GM21390 (cell line): ENCODE measurements at regions not wholly inside any gene's neighbourhood (a gene's known extent, or its start where the extent isn't known, plus 50 kb on each side); places are given as distances from the start of the nearest gene placed in this dataset.

Source experiments
- ATAC-seq: cut with Tn5 transposase; IDR thresholded peaks from one replicate; pipeline ENCODE4 v1.9.1; 2021; ENCODE audit not compliant: unreplicated experiment

DNA sequence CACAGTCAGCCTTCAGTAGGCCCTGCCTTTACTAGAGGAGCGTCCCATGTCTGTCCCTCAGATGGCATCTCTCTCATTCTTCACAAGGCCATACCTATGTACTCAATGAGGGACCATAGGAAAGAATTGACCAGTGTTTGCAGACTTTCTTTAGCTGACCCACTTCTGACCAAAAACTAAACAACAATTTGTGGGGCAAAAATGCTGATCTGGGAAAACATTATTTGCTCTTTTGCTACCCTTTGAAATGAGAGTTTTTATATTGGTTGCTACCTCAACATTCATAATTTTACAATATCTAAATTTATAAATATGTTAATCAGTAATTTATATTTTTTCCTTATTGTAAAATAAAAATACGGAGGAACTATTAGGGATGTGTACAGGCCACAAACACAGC lies 539.4 kb upstream of the GJE1 start:
- ATAC-seq, result no peak

DNA sequence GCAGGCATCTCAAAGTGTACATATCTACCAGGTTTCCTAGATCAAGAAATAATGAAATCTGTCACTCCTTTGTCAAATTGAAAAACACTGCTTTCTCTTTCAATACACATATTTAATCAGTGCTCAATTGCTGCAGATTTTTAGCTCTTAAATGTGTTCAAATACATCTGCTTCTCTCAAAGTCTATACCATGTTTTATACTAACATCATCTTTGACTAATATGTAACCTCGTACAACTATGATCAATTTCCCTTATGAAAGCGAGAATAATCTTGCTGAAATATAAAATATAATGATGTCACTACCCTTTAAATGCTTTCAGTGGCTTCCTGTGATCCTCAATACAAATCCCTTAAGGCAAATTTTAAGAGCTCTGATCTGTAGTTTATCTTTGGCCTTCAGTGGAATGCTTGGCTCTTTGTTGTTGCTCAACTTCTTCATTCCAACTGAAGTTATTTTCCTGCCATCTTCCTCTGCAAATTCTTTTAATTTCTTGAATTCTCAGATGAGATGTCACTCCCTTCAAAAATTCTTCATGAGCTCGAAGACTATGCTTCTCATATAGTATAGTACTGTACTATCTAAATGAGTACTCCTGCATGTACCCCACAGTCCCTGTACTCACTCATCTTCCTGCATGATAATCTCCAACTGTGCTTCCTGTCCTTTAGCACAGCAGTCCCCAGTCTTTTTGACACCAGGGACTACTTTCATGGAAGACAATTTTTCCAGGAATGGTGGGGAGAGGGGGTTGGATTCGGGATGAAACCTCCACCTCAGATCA lies 545.1 kb upstream of the GJE1 start:
- no peak for ATAC-seq

DNA sequence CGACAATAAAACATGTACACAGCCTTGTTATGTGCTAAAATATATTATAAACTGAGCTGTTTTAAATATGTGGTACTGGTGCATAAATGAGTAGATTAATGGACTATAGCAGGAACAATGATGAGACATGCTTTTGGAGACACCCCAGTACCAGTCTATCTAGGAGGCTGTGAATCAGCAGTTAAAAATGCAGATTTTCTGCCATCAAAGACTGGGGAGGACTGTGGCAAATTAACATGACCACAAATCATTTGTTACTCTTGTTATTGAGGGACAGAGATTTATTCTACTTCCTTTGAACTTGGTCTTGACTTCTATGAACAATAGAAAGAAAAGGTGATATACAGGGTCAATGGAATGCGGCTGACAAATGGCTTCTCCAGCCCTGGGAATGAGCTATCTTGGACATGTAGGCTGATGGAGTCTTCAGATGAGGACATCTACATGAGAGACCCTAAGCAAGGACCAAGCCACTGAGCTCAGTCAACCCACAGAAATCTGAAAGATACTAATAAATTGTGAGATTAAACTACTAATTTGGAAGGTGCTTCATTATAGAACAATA lies 551.7 kb upstream of the GJE1 start:
- no peak for ATAC-seq

DNA sequence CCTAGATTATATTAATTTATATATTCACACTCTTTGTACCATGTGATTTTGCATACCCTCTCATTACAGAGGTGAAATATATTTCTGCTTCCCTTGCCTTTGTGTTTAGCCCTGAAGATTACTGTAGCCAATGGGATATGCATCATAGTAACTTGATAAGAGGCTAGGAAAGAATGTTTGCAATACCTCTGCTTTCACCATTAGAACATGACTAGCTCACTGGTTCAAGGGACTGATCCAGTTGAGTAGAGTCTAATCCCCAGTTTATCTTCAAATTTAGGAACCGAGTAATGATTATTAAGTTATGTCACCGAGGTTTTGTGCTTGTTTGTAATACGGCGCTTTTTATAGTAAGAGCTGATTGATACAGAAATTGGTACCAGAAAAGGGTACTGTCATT lies 552.6 kb upstream of the GJE1 start:
- no peak for ATAC-seq

DNA sequence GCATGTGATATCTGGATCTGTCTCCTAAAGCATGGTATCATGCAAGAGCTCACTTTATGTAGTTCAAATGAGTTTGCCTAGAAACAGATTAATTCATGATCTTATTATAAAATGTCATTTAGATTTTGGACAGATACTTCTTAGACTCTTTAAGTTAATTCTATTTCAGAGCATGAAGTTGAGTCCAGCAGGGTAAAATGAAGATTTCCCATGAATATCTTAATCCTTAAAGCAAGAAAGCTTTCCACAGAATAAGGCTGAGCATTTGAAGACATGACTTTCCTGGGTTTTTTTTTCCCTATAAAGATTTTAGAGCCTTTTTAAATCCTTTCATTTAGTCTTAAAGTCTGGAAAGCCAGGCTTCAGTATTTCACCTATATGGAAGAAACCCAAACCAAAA lies 556.0 kb upstream of the GJE1 start:
- ATAC-seq, result no peak

DNA sequence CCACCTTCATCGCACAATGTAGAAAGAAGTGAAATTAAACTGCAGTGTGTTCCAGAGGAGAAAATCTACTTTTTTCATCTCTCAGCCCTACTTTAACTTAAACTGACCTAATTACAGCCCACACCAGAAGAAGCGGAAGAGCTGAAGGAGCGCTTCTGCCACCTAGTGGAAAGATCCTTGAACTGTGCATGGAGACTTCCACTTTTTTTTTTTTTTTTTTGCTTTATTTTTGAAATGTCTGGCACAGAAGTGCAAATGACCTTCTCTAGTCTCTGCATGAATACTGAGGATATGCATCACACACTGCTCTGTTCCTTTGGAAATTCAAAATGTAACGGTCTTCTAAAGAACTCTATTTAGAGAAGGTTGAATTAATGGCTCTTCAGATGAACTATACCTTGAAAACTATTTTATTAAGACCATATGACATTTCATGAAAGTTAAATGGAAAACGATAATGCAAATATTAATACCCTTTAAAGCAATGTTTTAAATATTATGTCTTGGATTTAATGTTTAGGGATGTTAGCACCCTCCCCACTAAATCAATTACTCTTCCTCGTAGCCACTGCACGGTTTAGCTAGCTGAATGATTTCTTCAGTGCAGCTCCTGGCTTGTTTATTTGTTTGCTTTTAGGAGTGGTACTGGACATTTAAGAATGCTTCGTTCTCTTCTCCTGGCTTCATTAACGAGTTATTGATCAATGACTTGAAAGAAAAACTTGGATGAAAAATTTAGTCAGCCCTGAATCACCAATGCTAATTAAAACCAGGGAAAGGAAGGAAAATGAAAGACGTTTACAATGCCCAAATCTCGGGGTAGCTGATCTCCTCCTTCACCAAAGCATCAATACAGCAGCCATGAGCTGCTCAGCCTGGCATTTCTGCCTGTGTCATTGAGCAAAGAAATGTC lies 569.6 kb upstream of the GJE1 start:
- ATAC-seq, result peak; percentile 94

- peak; percentile 27 for ATAC-seq
These were observed 570.4 kb upstream of the GJE1 start for GRCh38 chr6:141562186-141562811.

DNA sequence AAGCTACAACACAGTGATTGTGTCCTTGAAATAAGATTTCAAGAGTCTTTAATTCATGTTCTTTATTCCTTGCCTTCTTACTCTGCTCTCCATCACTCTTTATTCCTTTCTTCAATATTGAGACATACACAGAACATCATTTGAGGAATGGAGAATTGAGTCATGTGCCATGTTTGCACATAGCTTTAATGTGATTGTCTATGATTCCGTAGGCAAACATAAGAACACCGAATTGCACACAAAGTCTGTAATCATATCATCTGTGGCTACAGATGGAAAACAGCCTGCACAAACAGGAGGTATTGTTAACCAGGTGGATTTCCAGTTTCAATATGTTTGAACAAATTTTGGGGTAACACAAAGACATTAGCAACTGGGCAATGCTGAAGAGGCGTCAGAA lies 571.6 kb upstream of the GJE1 start:
- ATAC-seq, result no peak

GRCh38 chr6:141552463-141552862 lies 580.3 kb upstream of the GJE1 start:
- ATAC-seq, result peak; percentile 64

- no peak for ATAC-seq
These were observed 580.7 kb upstream of the GJE1 start for GRCh38 chr6:141552031-141552430.

DNA sequence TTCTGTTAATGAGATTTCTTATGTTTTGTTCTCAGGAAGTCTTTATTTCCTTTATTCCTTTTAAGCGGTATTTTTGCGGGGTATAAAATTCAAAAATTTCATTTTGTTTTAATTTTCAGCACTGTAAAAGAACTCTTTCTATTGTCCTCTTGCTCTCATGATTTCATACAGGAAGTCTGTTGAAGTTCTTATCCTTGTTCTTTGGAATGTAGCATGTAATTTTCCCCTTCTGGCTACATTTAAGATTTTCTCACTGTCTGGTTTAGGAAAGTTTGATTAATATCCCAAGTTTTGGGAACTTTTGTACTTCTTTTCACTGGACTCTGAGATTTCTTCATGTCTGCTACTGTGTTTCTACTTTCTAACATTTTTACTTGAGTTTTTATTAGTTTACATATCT lies 581.4 kb upstream of the GJE1 start:
- ATAC-seq, result no peak

GRCh38 chr6:141550471-141550870 lies 582.3 kb upstream of the GJE1 start:
- ATAC-seq, result no peak

- ATAC-seq, result no peak
These were observed 583.8 kb upstream of the GJE1 start for GRCh38 chr6:141548966-141549365.

DNA sequence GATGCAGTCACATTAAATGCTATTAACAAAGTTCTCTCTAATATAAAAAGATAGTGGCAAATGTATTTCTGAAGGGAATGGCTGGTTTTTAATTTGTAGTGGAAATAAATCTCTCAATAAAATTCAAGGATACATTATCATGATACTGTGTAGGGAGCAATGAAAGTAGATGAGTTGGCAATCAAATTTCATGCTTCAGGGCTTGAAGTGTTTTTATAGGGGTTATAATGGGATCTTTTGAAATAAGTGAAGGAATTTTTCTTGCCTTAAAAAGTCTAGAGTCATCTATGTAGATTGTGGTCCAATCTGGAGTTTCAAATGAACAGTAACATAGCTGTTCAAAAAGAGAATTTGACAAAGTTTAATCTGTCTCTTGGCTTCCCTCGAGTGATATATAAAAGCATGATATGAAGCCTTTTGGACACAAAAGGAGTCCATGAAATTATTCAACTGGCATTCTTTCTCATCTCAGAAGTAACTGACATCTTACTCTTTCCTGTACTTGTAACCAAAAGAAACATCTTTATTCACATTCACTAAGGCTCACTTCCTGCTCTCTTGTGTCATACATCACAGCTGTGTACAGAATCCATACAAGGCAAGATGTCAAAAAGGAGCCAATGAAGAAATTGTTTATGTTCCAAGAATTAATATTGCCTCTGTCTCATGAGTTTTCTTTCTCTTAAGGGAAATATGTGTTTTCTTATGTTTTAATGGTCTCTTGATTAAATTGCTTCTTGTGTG lies 591.0 kb upstream of the GJE1 start:
- ATAC-seq, result no peak

- ATAC-seq, result no peak
These were observed 592.5 kb upstream of the GJE1 start for GRCh38 chr6:141540207-141540606.

GRCh38 chr6:141539617-141540016 lies 593.1 kb upstream of the GJE1 start:
- ATAC-seq, result no peak

GRCh38 chr6:141532211-141532610 lies 600.5 kb upstream of the GJE1 start:
- no peak for ATAC-seq

GRCh38 chr6:141531040-141531439 lies 601.7 kb upstream of the GJE1 start:
- no peak for ATAC-seq

DNA sequence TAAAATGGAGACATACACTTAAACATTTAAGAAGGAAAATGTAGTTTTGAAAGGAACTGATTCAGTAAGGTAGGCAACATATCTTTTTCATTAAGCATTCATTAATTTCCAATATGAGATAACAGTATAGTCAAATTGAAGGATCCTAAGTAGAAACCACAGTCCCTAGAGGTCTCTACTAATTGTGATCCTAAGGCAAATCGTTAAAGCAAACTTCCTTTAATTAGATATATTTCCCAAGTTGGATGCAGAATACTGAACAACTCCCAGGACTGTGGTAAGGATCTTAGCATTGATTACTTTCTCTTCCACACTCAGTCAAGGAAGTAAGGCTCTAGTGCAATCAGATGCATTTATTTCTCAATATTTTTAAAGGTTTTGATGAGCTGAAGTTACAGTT lies 604.1 kb upstream of the GJE1 start:
- no peak for ATAC-seq

GRCh38 chr6:141526985-141527384 lies 605.7 kb upstream of the GJE1 start:
- ATAC-seq, result no peak

DNA sequence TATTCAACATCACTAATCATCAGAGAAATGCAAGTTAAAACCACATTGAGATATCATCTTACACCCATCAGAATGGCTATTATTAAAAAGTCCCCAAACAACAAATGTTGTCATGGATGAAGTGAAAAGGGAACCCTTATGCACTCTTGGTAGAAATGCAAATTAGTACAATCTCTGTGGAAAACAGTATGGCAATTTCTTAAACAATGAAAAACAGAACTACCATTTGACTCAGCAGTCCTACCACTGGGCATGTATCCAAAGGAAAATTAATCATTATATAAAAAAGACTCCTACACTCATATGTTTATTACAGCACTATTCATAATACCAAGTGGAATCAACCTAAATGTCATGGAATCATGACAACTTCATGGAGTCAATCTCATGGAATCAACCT lies 611.3 kb upstream of the GJE1 start:
- no peak for ATAC-seq
